ENCODE measurements at regions not wholly inside any gene's neighbourhood (a gene's known extent, or its start where the extent isn't known, plus 50 kb on each side); places are given as distances from the start of the nearest gene placed in this dataset.

- no peak for DNase-seq
- no peaks in the 10 kb centered on the region for H3K9me3 ChIP-seq
- intact Hi-C loops (cut with DNase I), result no loop called here
- no peak for ATAC-seq
- H3K4me1 ChIP-seq, result no peaks in the 10 kb centered on the region
- H3K27me3 ChIP-seq (ENCODE audit: low read depth), result no peaks in the 10 kb centered on the region
- H3K36me3 ChIP-seq, result no peaks in the 10 kb centered on the region
- TF ChIP-seq, protein P1, sequence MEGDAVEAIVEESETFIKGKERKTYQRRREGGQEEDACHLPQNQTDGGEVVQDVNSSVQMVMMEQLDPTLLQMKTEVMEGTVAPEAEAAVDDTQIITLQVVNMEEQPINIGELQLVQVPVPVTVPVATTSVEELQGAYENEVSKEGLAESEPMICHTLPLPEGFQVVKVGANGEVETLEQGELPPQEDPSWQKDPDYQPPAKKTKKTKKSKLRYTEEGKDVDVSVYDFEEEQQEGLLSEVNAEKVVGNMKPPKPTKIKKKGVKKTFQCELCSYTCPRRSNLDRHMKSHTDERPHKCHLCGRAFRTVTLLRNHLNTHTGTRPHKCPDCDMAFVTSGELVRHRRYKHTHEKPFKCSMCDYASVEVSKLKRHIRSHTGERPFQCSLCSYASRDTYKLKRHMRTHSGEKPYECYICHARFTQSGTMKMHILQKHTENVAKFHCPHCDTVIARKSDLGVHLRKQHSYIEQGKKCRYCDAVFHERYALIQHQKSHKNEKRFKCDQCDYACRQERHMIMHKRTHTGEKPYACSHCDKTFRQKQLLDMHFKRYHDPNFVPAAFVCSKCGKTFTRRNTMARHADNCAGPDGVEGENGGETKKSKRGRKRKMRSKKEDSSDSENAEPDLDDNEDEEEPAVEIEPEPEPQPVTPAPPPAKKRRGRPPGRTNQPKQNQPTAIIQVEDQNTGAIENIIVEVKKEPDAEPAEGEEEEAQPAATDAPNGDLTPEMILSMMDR (IDR thresholded peaks at IDR 0.05), result no peak
- H3K27ac ChIP-seq, result no peak overlapping the region
- H3K4me3 ChIP-seq, result no peak overlapping the region
These were observed 176.0 kb downstream of the MED10 start for GRCh38 chr5:6202149-6202967.

DNA sequence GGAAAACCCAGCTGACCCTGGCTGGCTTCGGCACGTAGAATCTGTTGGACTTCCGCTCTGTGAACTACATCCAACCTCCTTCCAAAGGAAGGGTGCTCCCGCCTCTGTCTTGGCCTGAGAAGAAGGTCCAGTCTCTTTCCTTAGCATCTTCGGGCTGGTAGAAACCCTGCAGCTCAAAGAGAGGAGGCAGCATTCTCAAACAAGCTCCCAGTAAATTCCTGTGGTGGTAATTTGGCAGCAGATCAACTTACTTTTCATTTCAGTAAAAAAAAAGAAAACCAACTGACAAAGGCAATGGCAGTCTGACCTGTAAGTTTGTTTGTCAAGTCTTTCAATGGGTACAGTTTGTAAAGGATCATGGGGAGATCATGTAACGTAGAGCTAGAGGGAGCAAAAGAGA lies 176.7 kb downstream of the MED10 start:
- no peaks in the 10 kb centered on the region for H3K9me3 ChIP-seq
- ATAC-seq, result no peak
- no peak for DNase-seq
- H3K36me3 ChIP-seq, result no peaks in the 10 kb centered on the region
- H3K4me3 ChIP-seq, result no peak overlapping the region
- H3K4me1 ChIP-seq, result no peaks in the 10 kb centered on the region
- TF ChIP-seq, protein P1 (IDR thresholded peaks at IDR 0.05), result no peak
- no peak overlapping the region for H3K27ac ChIP-seq
- intact Hi-C loops (cut with DNase I), result no loop called here
- no peaks in the 10 kb centered on the region for H3K27me3 ChIP-seq (ENCODE audit: low read depth)

GRCh38 chr5:6198531-6198930 lies 179.8 kb downstream of the MED10 start:
- no peak overlapping the region for H3K27ac ChIP-seq
- H3K9me3 ChIP-seq, result no peaks in the 10 kb centered on the region
- ATAC-seq, result no peak
- no peaks in the 10 kb centered on the region for H3K27me3 ChIP-seq (ENCODE audit: low read depth)
- DNase-seq, result no peak
- no peaks in the 10 kb centered on the region for H3K4me1 ChIP-seq
- H3K4me3 ChIP-seq, result no peak overlapping the region
- TF ChIP-seq, protein P1 (IDR thresholded peaks at IDR 0.05), result no peak
- intact Hi-C loops (cut with DNase I), result no loop called here
- no peaks in the 10 kb centered on the region for H3K36me3 ChIP-seq

- no peak for DNase-seq
- TF ChIP-seq, protein P1 (IDR thresholded peaks at IDR 0.05), result no peak
- no peak for ATAC-seq
- no peaks in the 10 kb centered on the region for H3K4me1 ChIP-seq
- no peaks in the 10 kb centered on the region for H3K9me3 ChIP-seq
- intact Hi-C loops (cut with DNase I), result no loop called here
- no peak overlapping the region for H3K4me3 ChIP-seq
- H3K27me3 ChIP-seq (ENCODE audit: low read depth), result no peaks in the 10 kb centered on the region
- H3K36me3 ChIP-seq, result no peaks in the 10 kb centered on the region
- H3K27ac ChIP-seq, result no peak overlapping the region
These were observed 180.9 kb downstream of the MED10 start for GRCh38 chr5:6197427-6197826.

GRCh38 chr5:6195711-6196358 lies 182.5 kb downstream of the MED10 start:
- H3K27ac ChIP-seq, result no peak overlapping the region
- no peaks in the 10 kb centered on the region for H3K36me3 ChIP-seq
- DNase-seq (no peak), ATAC-seq (no peak)
- no peak overlapping the region for H3K4me3 ChIP-seq
- H3K27me3 ChIP-seq (ENCODE audit: low read depth), result no peaks in the 10 kb centered on the region
- TF ChIP-seq, protein P1 (IDR thresholded peaks at IDR 0.05), result no peak
- intact Hi-C loops (cut with DNase I), result no loop called here
- no peaks in the 10 kb centered on the region for H3K9me3 ChIP-seq
- H3K4me1 ChIP-seq, result no peaks in the 10 kb centered on the region

All from lower lobe of right lung (tissue), 2 donors.